Ascending aorta (tissue), 2 donors: ENCODE measurements at regions not wholly inside any gene's neighbourhood (a gene's known extent, or its start where the extent isn't known, plus 50 kb on each side); places are given as distances from the start of the nearest gene placed in this dataset.

Source experiments
- DNase-seq, 2 donors: peaks; one replicate each; pipeline ENCODE4 v3.0.0-alpha.2; 2019; ENCODE audit warnings: low spot score in 2 of 2
- H3K27ac ChIP-seq, 2 donors: fragments of 200-600 bp; sonication (generic); one replicate each; pipeline ENCODE4 v1.5.1; 2016 to 2017; ENCODE audit warnings: mild to moderate bottlenecking in 1 of 2
- H3K27me3 ChIP-seq: fragments of 200-600 bp; sonication (generic); one replicate; pipeline ENCODE4 v1.5.1; 2017
- H3K36me3 ChIP-seq, 2 donors: fragments of 200-600 bp; sonication (generic); one replicate each; pipeline ENCODE4 v1.5.1; 2016
- H3K4me1 ChIP-seq, 2 donors: fragments of 200-600 bp; sonication (generic); one replicate each; pipeline ENCODE4 v1.5.1; 2016 to 2017; ENCODE audit warnings: mild to moderate bottlenecking in 1 of 2
- H3K4me3 ChIP-seq, 2 donors: fragments of 200-600 bp; sonication (generic); one replicate each; pipeline ENCODE4 v1.5.1; 2016 to 2017; ENCODE audit warnings: mild to moderate bottlenecking in 1 of 2
- H3K9me3 ChIP-seq, 2 donors: fragments of 200-600 bp; sonication (generic); one replicate each; pipeline ENCODE4 v1.5.1; 2016
- intact Hi-C: fragments of 100-400 bp; cut with DNase I; formaldehyde crosslinking; loops from one replicate; pipeline ENCODE4 v1.15.1; 2023
- TF ChIP-seq, protein P1 (sequence below), 3 experiments: fragments of 200-600 bp in 2 of 3; fragments of 450-650 bp in 1 of 3; sonication (generic) in 2 of 3; IDR thresholded peaks; one replicate each; pipeline ENCODE4 v1.5.1; 2016 to 2019; ENCODE audit warnings: antibody characterized with exemption in 3 of 3, mild to moderate bottlenecking in 1 of 3, moderate library complexity in 1 of 3

DNA sequence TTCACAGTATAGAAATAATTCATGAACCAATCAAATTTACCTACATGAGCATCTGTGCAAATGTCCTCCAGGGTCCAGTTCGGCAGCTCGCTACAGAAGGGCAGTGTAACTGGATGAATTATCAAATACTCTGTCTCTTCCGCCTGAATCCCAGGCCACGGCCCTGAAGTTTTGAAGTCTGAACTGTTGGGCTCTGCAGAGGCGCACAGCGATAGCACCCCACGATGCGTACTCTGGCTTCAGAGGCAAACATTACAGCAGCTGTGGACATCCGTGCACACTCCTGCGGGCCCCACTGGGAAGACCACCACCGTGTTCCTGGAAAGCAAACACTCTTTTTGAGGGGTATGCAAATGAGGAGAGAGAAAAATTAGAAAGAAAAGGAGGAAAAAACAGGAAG is 259.8 kb upstream of the TCERG1L start:
- no peaks in the 10 kb centered on the region for H3K36me3 ChIP-seq
- no peak for DNase-seq
- TF ChIP-seq, protein P1, sequence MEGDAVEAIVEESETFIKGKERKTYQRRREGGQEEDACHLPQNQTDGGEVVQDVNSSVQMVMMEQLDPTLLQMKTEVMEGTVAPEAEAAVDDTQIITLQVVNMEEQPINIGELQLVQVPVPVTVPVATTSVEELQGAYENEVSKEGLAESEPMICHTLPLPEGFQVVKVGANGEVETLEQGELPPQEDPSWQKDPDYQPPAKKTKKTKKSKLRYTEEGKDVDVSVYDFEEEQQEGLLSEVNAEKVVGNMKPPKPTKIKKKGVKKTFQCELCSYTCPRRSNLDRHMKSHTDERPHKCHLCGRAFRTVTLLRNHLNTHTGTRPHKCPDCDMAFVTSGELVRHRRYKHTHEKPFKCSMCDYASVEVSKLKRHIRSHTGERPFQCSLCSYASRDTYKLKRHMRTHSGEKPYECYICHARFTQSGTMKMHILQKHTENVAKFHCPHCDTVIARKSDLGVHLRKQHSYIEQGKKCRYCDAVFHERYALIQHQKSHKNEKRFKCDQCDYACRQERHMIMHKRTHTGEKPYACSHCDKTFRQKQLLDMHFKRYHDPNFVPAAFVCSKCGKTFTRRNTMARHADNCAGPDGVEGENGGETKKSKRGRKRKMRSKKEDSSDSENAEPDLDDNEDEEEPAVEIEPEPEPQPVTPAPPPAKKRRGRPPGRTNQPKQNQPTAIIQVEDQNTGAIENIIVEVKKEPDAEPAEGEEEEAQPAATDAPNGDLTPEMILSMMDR (IDR thresholded peaks at IDR 0.05), result no peak
- no peak overlapping the region for H3K27ac ChIP-seq
- intact Hi-C loops, result no loop called here
- no peaks in the 10 kb centered on the region for H3K27me3 ChIP-seq
- H3K9me3 ChIP-seq, result no peaks in the 10 kb centered on the region
- H3K4me1 ChIP-seq, result no peaks in the 10 kb centered on the region
- no peak overlapping the region for H3K4me3 ChIP-seq

GRCh38 chr10:131571865-131572264 is 260.3 kb upstream of the TCERG1L start:
- DNase-seq, result no peak
- intact Hi-C loops, result no loop called here
- no peaks in the 10 kb centered on the region for H3K9me3 ChIP-seq
- H3K36me3 ChIP-seq, result no peaks in the 10 kb centered on the region
- no peak overlapping the region for H3K4me3 ChIP-seq
- TF ChIP-seq, protein P1 (IDR thresholded peaks at IDR 0.05), result no peak
- H3K4me1 ChIP-seq, result no peaks in the 10 kb centered on the region
- no peaks in the 10 kb centered on the region for H3K27me3 ChIP-seq
- H3K27ac ChIP-seq, result no peak overlapping the region

- no peaks in the 10 kb centered on the region for H3K36me3 ChIP-seq
- H3K27me3 ChIP-seq, result no peaks in the 10 kb centered on the region
- no peak overlapping the region for H3K4me3 ChIP-seq
- H3K9me3 ChIP-seq, result no peaks in the 10 kb centered on the region
- no peak overlapping the region for H3K27ac ChIP-seq
- no peak for DNase-seq
- TF ChIP-seq, protein P1 (IDR thresholded peaks at IDR 0.05), result no peak
- no peaks in the 10 kb centered on the region for H3K4me1 ChIP-seq
- intact Hi-C loops, result no loop called here
Observed at GRCh38 chr10:131573256-131573655, 261.7 kb upstream of the TCERG1L start.

DNA sequence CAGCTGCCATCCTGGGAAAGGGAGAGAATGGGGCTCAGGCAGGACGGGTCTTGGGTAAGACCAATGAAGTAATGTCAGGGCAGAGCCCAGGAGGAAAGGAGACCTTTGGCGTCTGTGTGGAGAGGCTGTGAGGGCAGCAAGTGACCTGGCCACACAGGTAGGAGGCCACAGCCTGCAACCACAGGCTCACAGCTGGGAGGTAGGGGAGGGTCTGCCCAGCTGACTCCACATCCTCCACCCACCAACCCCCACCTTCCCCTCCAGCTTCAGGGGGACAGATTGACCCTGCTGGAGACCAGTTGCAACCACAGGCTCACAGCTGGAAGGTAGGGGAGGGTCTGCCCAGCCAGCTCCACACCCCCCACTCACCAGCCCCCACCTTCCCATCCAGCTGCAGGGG is 262.2 kb upstream of the TCERG1L start:
- no peak overlapping the region for H3K27ac ChIP-seq
- DNase-seq, result no peak
- no peaks in the 10 kb centered on the region for H3K27me3 ChIP-seq
- H3K4me1 ChIP-seq, result no peaks in the 10 kb centered on the region
- no peaks in the 10 kb centered on the region for H3K9me3 ChIP-seq
- intact Hi-C loops, result no loop called here
- TF ChIP-seq, protein P1 (IDR thresholded peaks at IDR 0.05), result no peak
- no peak overlapping the region for H3K4me3 ChIP-seq
- H3K36me3 ChIP-seq, result no peaks in the 10 kb centered on the region

DNA sequence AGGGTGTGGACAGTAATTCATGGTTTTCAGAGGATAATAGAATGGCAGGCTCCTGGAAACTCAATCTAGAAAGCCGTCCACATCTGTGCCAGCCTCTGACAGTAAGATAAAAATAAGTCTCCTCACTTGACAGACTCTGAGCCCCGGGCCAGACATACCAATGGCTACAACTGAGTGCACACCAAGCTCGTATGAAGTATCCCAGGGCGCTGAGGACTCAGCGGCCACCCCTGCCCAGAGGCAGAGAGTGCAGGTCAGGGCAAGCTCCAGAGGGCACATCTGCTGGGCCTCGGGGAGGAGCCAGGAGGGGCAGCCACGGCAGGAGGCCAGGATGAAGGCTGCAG is 262.8 kb upstream of the TCERG1L start:
- Histone ChIP-seq H3K4me3 (no peak overlapping the region), H3K27ac (no peak overlapping the region), H3K9me3 (no peaks in the 10 kb centered on the region), H3K27me3 (no peaks in the 10 kb centered on the region), H3K4me1 (no peaks in the 10 kb centered on the region), H3K36me3 (no peaks in the 10 kb centered on the region)
- TF ChIP-seq, protein P1 (IDR thresholded peaks at IDR 0.05), result no peak
- DNase-seq, result no peak
- intact Hi-C loops, result no loop called here

DNA sequence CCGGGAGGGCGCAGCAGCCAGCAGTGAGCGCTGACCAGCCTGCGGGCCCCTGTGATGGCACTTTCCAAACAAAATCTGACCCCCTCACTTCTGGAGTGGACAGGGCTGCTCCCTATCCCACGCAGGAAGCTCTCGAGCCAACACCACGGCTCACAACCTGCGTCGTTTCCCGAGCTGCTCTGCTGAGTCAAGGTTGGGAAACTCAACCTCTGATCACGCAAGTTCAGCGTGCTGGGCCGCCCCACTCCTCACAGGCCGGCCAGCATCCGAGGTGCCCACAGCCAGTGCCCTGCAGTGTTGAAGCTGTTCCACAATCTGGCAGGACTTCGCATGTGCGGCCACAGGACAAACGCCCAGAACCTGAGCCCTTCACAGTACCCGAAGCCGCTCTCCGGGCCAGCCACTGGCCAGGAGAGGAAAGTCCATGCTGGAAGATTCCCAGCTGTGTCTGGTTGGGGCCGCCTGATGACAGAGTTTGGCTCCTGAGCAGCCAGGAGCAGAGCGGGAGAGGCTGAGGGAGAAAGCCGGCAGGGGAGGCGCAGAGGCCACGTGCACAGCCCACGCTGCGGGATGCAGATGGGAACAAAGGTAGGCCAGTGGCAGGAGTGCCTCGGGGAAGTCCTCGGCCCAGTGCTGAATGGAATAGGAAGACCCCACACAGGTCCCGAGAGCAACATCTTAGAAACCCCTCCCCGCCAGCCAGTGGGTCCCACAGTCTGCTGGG is 263.3 kb upstream of the TCERG1L start:
- Histone ChIP-seq H3K4me3 (no peak overlapping the region), H3K27me3 (no peaks in the 10 kb centered on the region), H3K9me3 (no peaks in the 10 kb centered on the region), H3K27ac (no peak overlapping the region), H3K4me1 (no peaks in the 10 kb centered on the region), H3K36me3 (no peaks in the 10 kb centered on the region)
- TF ChIP-seq, protein P1 (IDR thresholded peaks at IDR 0.05), result no peak
- intact Hi-C loops, result no loop called here
- no peak for DNase-seq
